Neutrophil (primary cell): ENCODE measurements at regions not wholly inside any gene's neighbourhood (a gene's known extent, or its start where the extent isn't known, plus 50 kb on each side); places are given as distances from the start of the nearest gene placed in this dataset.

Experiments used
- H3K27ac ChIP-seq: fragments of 200-600 bp; sonication (generic); 2 replicates; pipeline ENCODE4 v1.5.1; 2016; ENCODE audit warnings: mild to moderate bottlenecking, moderate library complexity
- H3K27me3 ChIP-seq: fragments of 200-600 bp; sonication (generic); 2 replicates; pipeline ENCODE4 v1.6.0; 2016; ENCODE audit warnings: mild to moderate bottlenecking
- H3K36me3 ChIP-seq: fragments of 200-600 bp; sonication (generic); 2 replicates; pipeline ENCODE4 v1.5.1; 2017
- H3K4me1 ChIP-seq, 2 experiments: fragments of 200-600 bp in 1 of 2; sonication (generic) in 1 of 2; 1 replicate in 1 of 2; 2 replicates in 1 of 2; pipeline versions ENCODE4 v1.5.1 to v1.6.1; 2013 to 2016; ENCODE audit warnings: low read depth in 1 of 2, low read length in 1 of 2, mild to moderate bottlenecking in 1 of 2, moderate library complexity in 1 of 2; ENCODE audit not compliant: control insufficient read depth in 1 of 2, insufficient read depth in 1 of 2
- H3K4me3 ChIP-seq, 2 experiments: fragments of 200-600 bp in 1 of 2; sonication (generic) in 1 of 2; 1 replicate in 1 of 2; 2 replicates in 1 of 2; pipeline ENCODE4 v1.5.1; 2013 to 2016; ENCODE audit warnings: low read depth in 1 of 2, low read length in 1 of 2, mild to moderate bottlenecking in 1 of 2, moderate library complexity in 1 of 2
- H3K9me3 ChIP-seq: fragments of 200-600 bp; sonication (generic); 2 replicates; pipeline ENCODE4 v1.5.1; 2016
- CTCF ChIP-seq: fragments of 200-600 bp; sonication (generic); IDR thresholded peaks from 2 replicates; pipeline ENCODE4 v1.5.1; 2016; ENCODE audit warnings: antibody characterized with exemption

GRCh38 chr16:79868841-79869240, 268.3 kb upstream of the MAF start:
- no peak for TF ChIP-seq CTCF
- Histone ChIP-seq H3K27ac (no peak overlapping the region), H3K27me3 (no peaks in the 10 kb centered on the region), H3K4me3 (no peak overlapping the region), H3K36me3 (no peaks in the 10 kb centered on the region), H3K4me1 (no peaks in the 10 kb centered on the region), H3K9me3 (no peaks in the 10 kb centered on the region)

- H3K9me3 ChIP-seq = no peaks in the 10 kb centered on the region
- H3K36me3 ChIP-seq = no peaks in the 10 kb centered on the region
- no peaks in the 10 kb centered on the region for H3K4me1 ChIP-seq
- no peaks in the 10 kb centered on the region for H3K27me3 ChIP-seq
- no peak for TF ChIP-seq CTCF
- H3K4me3 ChIP-seq = no peak overlapping the region
- H3K27ac ChIP-seq = no peak overlapping the region
Measured at GRCh38 chr16:79867425-79867997, 267.0 kb upstream of the MAF start.

GRCh38 chr16:79865918-79866317, 265.4 kb upstream of the MAF start:
- Histone ChIP-seq H3K4me3 (no peak overlapping the region), H3K9me3 (no peaks in the 10 kb centered on the region), H3K4me1 (no peaks in the 10 kb centered on the region), H3K27me3 (no peaks in the 10 kb centered on the region), H3K36me3 (no peaks in the 10 kb centered on the region), H3K27ac (no peak overlapping the region)
- no peak for TF ChIP-seq CTCF

- Histone ChIP-seq H3K4me3 (no peak overlapping the region), H3K9me3 (no peaks in the 10 kb centered on the region), H3K27me3 (no peaks in the 10 kb centered on the region), H3K27ac (no peak overlapping the region), H3K36me3 (no peaks in the 10 kb centered on the region), H3K4me1 (no peaks in the 10 kb centered on the region)
- TF ChIP-seq CTCF = no peak
Measured at GRCh38 chr16:79864781-79865391, 264.3 kb upstream of the MAF start.

GRCh38 chr16:79864032-79864780, 263.7 kb upstream of the MAF start:
- Histone ChIP-seq H3K27ac (no peak overlapping the region), H3K27me3 (no peaks in the 10 kb centered on the region), H3K36me3 (no peaks in the 10 kb centered on the region), H3K4me1 (no peaks in the 10 kb centered on the region), H3K4me3 (no peak overlapping the region), H3K9me3 (no peaks in the 10 kb centered on the region)
- TF ChIP-seq CTCF = no peak
